OCI-LY7 (cell line): ENCODE measurements at regions not wholly inside any gene's neighbourhood (a gene's known extent, or its start where the extent isn't known, plus 50 kb on each side); places are given as distances from the start of the nearest gene placed in this dataset.

Experiments
- BruUV-seq: library from RNA; stranded (reverse); fragments of 400-500 nt; replicated peaks from 2 replicates; lab custom pipeline; 2021; lab: Mats Ljungman, UMichigan
- CTCF ChIA-PET: fragments of 300-600 bp; sonication (Branson Sonifier 250); formaldehyde crosslinking; loops from one replicate; lab custom pipeline; 2022; ENCODE audit warnings: antibody characterized with exemption; ENCODE audit not compliant: unreplicated experiment; lab: Charles Lee
- POLR2A ChIA-PET: fragments of 300-600 bp; sonication (Branson Sonifier 250); formaldehyde crosslinking; loops from one replicate; lab custom pipeline; 2022; ENCODE audit warnings: antibody characterized with exemption; lab: Charles Lee
- DNase-seq: peaks from one replicate; pipeline ENCODE4 v3.0.0-alpha.2; 2015; ENCODE audit warnings: low spot score
- H2AFZ ChIP-seq: fragments of 200-600 bp; sonication (generic), shearing (Covaris generic); 2 replicates; pipeline ENCODE4 v1.6.1; 2014; ENCODE audit warnings: mild to moderate bottlenecking, antibody characterized with exemption, low read length, moderate library complexity
- H3K27ac ChIP-seq: fragments of 200-600 bp; sonication (generic); 2 replicates; pipeline ENCODE4 v1.5.1; 2014; ENCODE audit warnings: mixed run types, low read depth, mild to moderate bottlenecking, moderate library complexity, low read length, inconsistent platforms; ENCODE audit not compliant: poor library complexity, severe bottlenecking
- H3K36me3 ChIP-seq: fragments of 200-600 bp; sonication (generic); 2 replicates; pipeline ENCODE4 v1.6.1; 2014; ENCODE audit warnings: mild to moderate bottlenecking, antibody characterized with exemption, low read length, moderate library complexity, mixed read lengths; ENCODE audit not compliant: insufficient read depth
- H3K4me1 ChIP-seq: fragments of 200-600 bp; sonication (generic); 2 replicates; pipeline ENCODE4 v1.5.1; 2014; ENCODE audit warnings: mild to moderate bottlenecking, low read length; ENCODE audit not compliant: insufficient read depth, poor library complexity, severe bottlenecking
- H3K4me2 ChIP-seq: fragments of 200-600 bp; sonication (generic); 2 replicates; pipeline ENCODE4 v1.6.1; 2014; ENCODE audit warnings: mild to moderate bottlenecking, low read length
- H3K4me3 ChIP-seq: fragments of 200-600 bp; sonication (generic); 2 replicates; pipeline ENCODE4 v1.5.1; 2014; ENCODE audit warnings: mild to moderate bottlenecking, low read depth, low read length; ENCODE audit not compliant: poor library complexity, severe bottlenecking
- H3K79me2 ChIP-seq: fragments of 200-600 bp; sonication (generic); 2 replicates; pipeline ENCODE4 v1.6.1; 2016; ENCODE audit warnings: low read depth, mild to moderate bottlenecking, low read length, moderate library complexity, mixed read lengths; ENCODE audit not compliant: insufficient read depth
- H3K9me2 ChIP-seq: fragments of 200-600 bp; sonication (generic); 2 replicates; pipeline ENCODE4 v1.6.1; 2016; ENCODE audit warnings: mild to moderate bottlenecking, low read length, mixed read lengths; ENCODE audit not compliant: insufficient read depth
- H3K9me3 ChIP-seq: fragments of 200-600 bp; sonication (generic); 2 replicates; pipeline ENCODE4 v1.6.1; 2014; ENCODE audit warnings: mild to moderate bottlenecking, mixed run types, low read length, mixed read lengths
- H4K20me1 ChIP-seq: fragments of 200-600 bp; sonication (generic); 2 replicates; pipeline ENCODE4 v1.6.1; 2014; ENCODE audit warnings: mild to moderate bottlenecking, antibody characterized with exemption, low read length, moderate library complexity, mixed read lengths; ENCODE audit not compliant: insufficient read depth
- CTCF ChIP-seq: fragments of 200-600 bp; sonication (generic); conservative IDR thresholded peaks from 2 replicates; pipeline ENCODE4 v1.5.1; 2014; ENCODE audit warnings: mild to moderate bottlenecking, antibody characterized with exemption, low read length, moderate library complexity, mixed read lengths
- EZH2phosphoT487 ChIP-seq: fragments of 200-600 bp; sonication (generic); IDR thresholded peaks from 2 replicates; pipeline ENCODE4 v1.6.1; 2018; ENCODE audit warnings: low read depth, borderline replicate concordance, mild to moderate bottlenecking, mixed run types, antibody characterized with exemption, low read length, moderate library complexity, mixed read lengths
- intact Hi-C: fragments of 100-400 bp; cut with micrococcal nuclease; formaldehyde crosslinking; loops from one replicate; pipeline ENCODE4 v1.10.0; 2022; ENCODE audit not compliant: unreplicated experiment

GRCh38 chr13:53191091-53191490, 162.5 kb downstream of the OLFM4 start:
- no peaks in the 10 kb centered on the region for H3K79me2 ChIP-seq
- intact Hi-C loops = no loop called here
- no peaks in the 10 kb centered on the region for H3K9me2 ChIP-seq
- H3K27ac ChIP-seq = no peak overlapping the region
- H4K20me1 ChIP-seq = no peaks in the 10 kb centered on the region
- no peaks in the 10 kb centered on the region for H3K9me3 ChIP-seq
- H2AFZ ChIP-seq = no peak overlapping the region
- H3K4me2 ChIP-seq = no peak overlapping the region
- no peak for DNase-seq
- no peak overlapping the region for H3K4me3 ChIP-seq
- no peaks in the 10 kb centered on the region for H3K4me1 ChIP-seq
- TF ChIP-seq CTCF = no peak
- TF ChIP-seq EZH2phosphoT487 = no peak
- ChIA-PET CTCF (no interaction called here), POLR2A (no interaction called here)
- H3K36me3 ChIP-seq = no peaks in the 10 kb centered on the region
- BruUV-seq = no TSS peak

- H3K4me2 ChIP-seq = no peak overlapping the region
- H3K79me2 ChIP-seq = no peaks in the 10 kb centered on the region
- no peak for DNase-seq
- H2AFZ ChIP-seq = no peak overlapping the region
- no peaks in the 10 kb centered on the region for H3K9me3 ChIP-seq
- no peaks in the 10 kb centered on the region for H3K36me3 ChIP-seq
- intact Hi-C loops = no loop called here
- no peaks in the 10 kb centered on the region for H3K9me2 ChIP-seq
- CTCF ChIA-PET = no interaction called here
- no peak overlapping the region for H3K27ac ChIP-seq
- POLR2A ChIA-PET = no interaction called here
- no peak for TF ChIP-seq EZH2phosphoT487
- TF ChIP-seq CTCF = no peak
- no TSS peak for BruUV-seq
- H3K4me3 ChIP-seq = no peak overlapping the region
- no peaks in the 10 kb centered on the region for H3K4me1 ChIP-seq
- H4K20me1 ChIP-seq = no peaks in the 10 kb centered on the region
Measured at GRCh38 chr13:53197424-53197823, 168.8 kb downstream of the OLFM4 start.

- no peak overlapping the region for H2AFZ ChIP-seq
- H3K4me2 ChIP-seq = no peak overlapping the region
- no peak overlapping the region for H3K4me3 ChIP-seq
- no peaks in the 10 kb centered on the region for H3K79me2 ChIP-seq
- BruUV-seq = no TSS peak
- ChIA-PET CTCF (no interaction called here), POLR2A (no interaction called here)
- no peaks in the 10 kb centered on the region for H3K36me3 ChIP-seq
- no peak for DNase-seq
- H3K9me2 ChIP-seq = no peaks in the 10 kb centered on the region
- H3K9me3 ChIP-seq = no peaks in the 10 kb centered on the region
- H4K20me1 ChIP-seq = no peaks in the 10 kb centered on the region
- no peak overlapping the region for H3K27ac ChIP-seq
- intact Hi-C loops = no loop called here
- TF ChIP-seq CTCF (no peak), EZH2phosphoT487 (no peak)
- H3K4me1 ChIP-seq = no peaks in the 10 kb centered on the region
Measured at GRCh38 chr13:53198017-53198416, 169.4 kb downstream of the OLFM4 start.
